ENCODE measurements at regions not wholly inside any gene's neighbourhood (a gene's known extent, or its start where the extent isn't known, plus 50 kb on each side); places are given as distances from the start of the nearest gene placed in this dataset.

- TF ChIP-seq CTCF (conservative IDR thresholded peaks at IDR 0.05; ENCODE audit: low read length) = no peak
- no peak for TF ChIP-seq EZH2phosphoT487 (IDR thresholded peaks at IDR 0.05; ENCODE audit: borderline replicate concordance, low read depth, low read length)
These were observed 138.4 kb upstream of the RARB start for GRCh38 chr3:25289663-25290062.

All from OCI-LY7 (cell line).